PC-9 (cell line): ENCODE measurements at regions not wholly inside any gene's neighbourhood (a gene's known extent, or its start where the extent isn't known, plus 50 kb on each side); places are given as distances from the start of the nearest gene placed in this dataset.

ENCODE experiments used
- BruUV-seq: library from RNA; stranded (reverse); fragments of 400-500 nt; replicated peaks from 2 replicates; lab custom pipeline; 2021; lab: Mats Ljungman, UMichigan
- CTCF ChIA-PET: fragments of 300-600 bp; sonication (Branson Sonifier 250); formaldehyde crosslinking; loops from one replicate; lab custom pipeline; 2022; ENCODE audit warnings: antibody characterized with exemption; lab: Charles Lee
- POLR2A ChIA-PET: fragments of 300-600 bp; sonication (Branson Sonifier 250); formaldehyde crosslinking; loops from one replicate; lab custom pipeline; 2022; ENCODE audit warnings: antibody characterized with exemption; ENCODE audit not compliant: unreplicated experiment; lab: Charles Lee
- DNase-seq, 2 experiments: peaks; one replicate each; pipeline versions ENCODE4 v3.0.0 to v3.0.0-alpha.2; 2015 to 2022; ENCODE audit warnings: mixed read lengths in 1 of 2
- H2AFZ ChIP-seq: fragments of 200-600 bp; sonication (generic); 2 replicates; pipeline ENCODE4 v1.8.1; 2017; ENCODE audit warnings: antibody characterized with exemption
- H3F3A ChIP-seq: fragments of 200-600 bp; sonication (generic); 2 replicates; pipeline ENCODE4 v1.8.1; 2017; ENCODE audit warnings: antibody characterized with exemption, mild to moderate bottlenecking, low read depth; ENCODE audit not compliant: insufficient read depth
- H3K27ac ChIP-seq: fragments of 200-600 bp; sonication (generic); 2 replicates; pipeline ENCODE4 v1.6.1; 2016; ENCODE audit warnings: mixed run types
- H3K27me3 ChIP-seq: fragments of 200-600 bp; sonication (generic); 2 replicates; pipeline ENCODE4 v1.6.1; 2016; ENCODE audit warnings: low read depth, mixed run types; ENCODE audit not compliant: insufficient read depth
- H3K36me3 ChIP-seq: fragments of 200-600 bp; sonication (generic); 2 replicates; pipeline ENCODE4 v1.6.1; 2016; ENCODE audit warnings: low read depth, mixed run types
- H3K4me1 ChIP-seq: fragments of 200-600 bp; sonication (generic); replicated peaks from 2 replicates; pipeline ENCODE4 v1.6.1; 2016; ENCODE audit warnings: mixed run types; ENCODE audit not compliant: insufficient read depth
- H3K4me2 ChIP-seq: fragments of 200-600 bp; sonication (generic); 2 replicates; pipeline ENCODE4 v1.6.1; 2017; ENCODE audit warnings: mixed run types
- H3K4me3 ChIP-seq: fragments of 200-600 bp; sonication (generic); 2 replicates; pipeline ENCODE4 v1.6.1; 2016; ENCODE audit warnings: mixed run types
- H3K79me2 ChIP-seq: fragments of 200-600 bp; sonication (generic); 2 replicates; pipeline ENCODE4 v1.6.1; 2017; ENCODE audit warnings: low read depth, mixed run types
- H3K9me2 ChIP-seq: fragments of 200-600 bp; sonication (generic); 2 replicates; pipeline ENCODE4 v1.8.1; 2017; ENCODE audit warnings: mild to moderate bottlenecking; ENCODE audit not compliant: insufficient read depth
- H3K9me3 ChIP-seq: fragments of 200-600 bp; sonication (generic); 2 replicates; pipeline ENCODE4 v1.8.1; 2016; ENCODE audit warnings: low read depth; ENCODE audit not compliant: insufficient read depth
- H4K20me1 ChIP-seq: fragments of 200-600 bp; sonication (generic); 2 replicates; pipeline ENCODE4 v1.8.1; 2017; ENCODE audit not compliant: insufficient read depth
- EZH2 ChIP-seq: fragments of 200-600 bp; sonication (generic); IDR thresholded peaks from 2 replicates; pipeline ENCODE4 v1.8.0; 2017; ENCODE audit warnings: antibody characterized with exemption, low read depth
- intact Hi-C: fragments of 100-400 bp; cut with micrococcal nuclease; formaldehyde crosslinking; loops from one replicate; pipeline ENCODE4 v1.10.0; 2022; ENCODE audit not compliant: unreplicated experiment
- TF ChIP-seq, protein P1 (sequence below): fragments of 200-600 bp; sonication (generic); conservative IDR thresholded peaks from 2 replicates; pipeline ENCODE4 v1.6.1; 2017; ENCODE audit warnings: mixed run types, antibody characterized with exemption, mild to moderate bottlenecking, moderate library complexity

DNA sequence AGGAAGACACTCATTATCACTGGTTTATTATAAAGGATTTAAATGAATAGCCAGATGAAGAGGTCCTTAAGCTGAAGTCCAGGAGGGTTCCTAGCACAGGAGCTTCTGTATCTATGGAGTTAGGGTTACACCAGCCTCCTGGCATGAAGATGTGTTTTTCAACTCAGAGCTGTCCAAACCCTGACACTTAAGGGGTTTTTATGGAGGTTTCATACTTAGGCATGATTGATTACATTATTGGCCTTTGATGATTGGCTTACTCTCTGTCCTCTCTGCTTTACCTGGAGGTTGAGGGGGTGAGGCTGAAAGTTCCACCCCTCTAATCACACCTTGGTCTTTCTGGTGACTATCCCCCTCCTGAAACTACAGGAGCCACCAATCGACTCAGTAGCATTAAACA lies 84.9 kb upstream of the ZNF169 start:
- no peaks in the 10 kb centered on the region for H3K9me2 ChIP-seq
- no peak overlapping the region for H3K4me2 ChIP-seq
- H3F3A ChIP-seq, result peaks cover 35% of the 10 kb centered on the region
- no peaks in the 10 kb centered on the region for H3K9me3 ChIP-seq
- no peaks in the 10 kb centered on the region for H3K27me3 ChIP-seq
- H3K27ac ChIP-seq, result no peak overlapping the region
- H2AFZ ChIP-seq, result no peak overlapping the region
- peaks cover 42% of the 10 kb centered on the region for H3K36me3 ChIP-seq
- DNase-seq, result no peak
- POLR2A ChIA-PET, result no interaction called here
- H4K20me1 ChIP-seq, result peaks cover 98% of the 10 kb centered on the region
- no TSS peak for BruUV-seq
- peaks cover 16% of the 10 kb centered on the region for H3K4me1 ChIP-seq
- TF ChIP-seq, protein P1, sequence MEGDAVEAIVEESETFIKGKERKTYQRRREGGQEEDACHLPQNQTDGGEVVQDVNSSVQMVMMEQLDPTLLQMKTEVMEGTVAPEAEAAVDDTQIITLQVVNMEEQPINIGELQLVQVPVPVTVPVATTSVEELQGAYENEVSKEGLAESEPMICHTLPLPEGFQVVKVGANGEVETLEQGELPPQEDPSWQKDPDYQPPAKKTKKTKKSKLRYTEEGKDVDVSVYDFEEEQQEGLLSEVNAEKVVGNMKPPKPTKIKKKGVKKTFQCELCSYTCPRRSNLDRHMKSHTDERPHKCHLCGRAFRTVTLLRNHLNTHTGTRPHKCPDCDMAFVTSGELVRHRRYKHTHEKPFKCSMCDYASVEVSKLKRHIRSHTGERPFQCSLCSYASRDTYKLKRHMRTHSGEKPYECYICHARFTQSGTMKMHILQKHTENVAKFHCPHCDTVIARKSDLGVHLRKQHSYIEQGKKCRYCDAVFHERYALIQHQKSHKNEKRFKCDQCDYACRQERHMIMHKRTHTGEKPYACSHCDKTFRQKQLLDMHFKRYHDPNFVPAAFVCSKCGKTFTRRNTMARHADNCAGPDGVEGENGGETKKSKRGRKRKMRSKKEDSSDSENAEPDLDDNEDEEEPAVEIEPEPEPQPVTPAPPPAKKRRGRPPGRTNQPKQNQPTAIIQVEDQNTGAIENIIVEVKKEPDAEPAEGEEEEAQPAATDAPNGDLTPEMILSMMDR, result no peak
- TF ChIP-seq EZH2, result no peak
- no peak overlapping the region for H3K4me3 ChIP-seq
- intact Hi-C loops, result no loop called here
- CTCF ChIA-PET, result no interaction called here
- peaks cover 97% of the 10 kb centered on the region for H3K79me2 ChIP-seq

- no TSS peak for BruUV-seq
- ChIA-PET CTCF (no interaction called here), POLR2A (no interaction called here)
- no peak overlapping the region for H3K4me2 ChIP-seq
- H3K27ac ChIP-seq, result no peak overlapping the region
- H3K9me3 ChIP-seq, result no peaks in the 10 kb centered on the region
- H3K79me2 ChIP-seq, result peaks cover 97% of the 10 kb centered on the region
- intact Hi-C loops, result no loop called here
- no peak overlapping the region for H3K4me3 ChIP-seq
- H4K20me1 ChIP-seq, result peaks cover 96% of the 10 kb centered on the region
- H3K4me1 ChIP-seq, result peaks cover under 1% of the 10 kb centered on the region
- no peak overlapping the region for H2AFZ ChIP-seq
- H3K9me2 ChIP-seq, result no peaks in the 10 kb centered on the region
- H3K27me3 ChIP-seq, result no peaks in the 10 kb centered on the region
- TF ChIP-seq, protein P1, result no peak
- TF ChIP-seq EZH2, result no peak
- DNase-seq, result no peak
- peaks cover 46% of the 10 kb centered on the region for H3K36me3 ChIP-seq
- peaks cover 49% of the 10 kb centered on the region for H3F3A ChIP-seq
Observed at GRCh38 chr9:94175669-94176068, 83.4 kb upstream of the ZNF169 start.

DNA sequence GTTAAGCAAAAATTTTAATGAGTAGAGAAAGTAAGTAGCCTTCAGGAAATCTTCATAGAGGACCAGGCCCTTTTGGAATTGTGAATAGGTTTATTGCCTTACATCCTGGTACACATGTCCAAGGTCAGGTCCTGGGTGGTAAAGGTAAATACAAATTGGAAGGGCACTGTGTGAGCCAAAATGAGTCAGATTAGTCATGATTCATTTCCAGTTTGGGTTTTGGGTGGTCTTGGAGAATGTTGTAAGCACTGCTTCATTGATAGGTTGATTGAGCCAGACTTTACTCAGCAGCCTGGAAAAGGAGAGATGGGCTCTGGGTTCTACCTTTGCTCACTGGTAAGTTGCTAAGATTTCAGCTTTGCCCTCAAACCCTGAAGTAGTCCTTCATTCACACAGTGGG lies 82.5 kb upstream of the ZNF169 start:
- ChIA-PET CTCF (no interaction called here), POLR2A (interaction anchor here (0.7 kb wide), 1 partner anchor 1777 kb away, joined by 7 read pairs; no protein-coding TSS in a partner anchor)
- Histone ChIP-seq H3F3A (peaks cover 58% of the 10 kb centered on the region), H3K79me2 (peaks cover 94% of the 10 kb centered on the region), H3K9me3 (no peaks in the 10 kb centered on the region), H3K4me1 (no peaks in the 10 kb centered on the region; the same call in 1 of the 2 replicates), H4K20me1 (peaks cover 95% of the 10 kb centered on the region), H3K4me3 (no peak overlapping the region), H2AFZ (no peak overlapping the region), H3K9me2 (no peaks in the 10 kb centered on the region), H3K27me3 (no peaks in the 10 kb centered on the region), H3K27ac (no peak overlapping the region), H3K36me3 (peaks cover 46% of the 10 kb centered on the region), H3K4me2 (no peak overlapping the region)
- no peak for DNase-seq
- BruUV-seq, result no TSS peak
- TF ChIP-seq, protein P1, result no peak
- no peak for TF ChIP-seq EZH2
- intact Hi-C loops, result no loop called here
